Heart right ventricle (tissue), 16 donors: ENCODE measurements at regions not wholly inside any gene's neighbourhood (a gene's known extent, or its start where the extent isn't known, plus 50 kb on each side); places are given as distances from the start of the nearest gene placed in this dataset.

Experiments
- ATAC-seq, 8 donors: fragments of 200-7000 bp; cut with Tn5 transposase; one replicate each; pipeline ENCODE4 v1.9.1; 2020; ENCODE audit warnings: mild to moderate bottlenecking in 8 of 8, moderate library complexity in 8 of 8, moderate number of reproducible peaks in 1 of 8
- DNase-seq, 2 donors: peaks; one replicate each; pipeline ENCODE4 v3.0.0-alpha.2; 2020
- H3K27ac ChIP-seq, 10 donors: fragments of 200-600 bp; sonication (generic) in 2 of 10; one replicate each; pipeline versions ENCODE4 v1.5.0 to v1.8.0; 2020 to 2022; ENCODE audit warnings: mild to moderate bottlenecking in 3 of 10
- H3K27me3 ChIP-seq, 7 donors: fragments of 200-600 bp; one replicate each; pipeline ENCODE4 v1.8.0; 2021 to 2022; ENCODE audit warnings: mild to moderate bottlenecking in 2 of 7
- H3K36me3 ChIP-seq, 9 donors: fragments of 200-600 bp; sonication (generic) in 1 of 9; one replicate each; pipeline versions ENCODE4 v1.5.0 to v1.8.0; 2020 to 2022; ENCODE audit warnings: mild to moderate bottlenecking in 2 of 9
- H3K4me1 ChIP-seq, 9 donors: fragments of 200-600 bp; sonication (generic) in 1 of 9; one replicate each; pipeline versions ENCODE4 v1.5.0 to v1.8.0; 2020 to 2022; ENCODE audit warnings: mild to moderate bottlenecking in 4 of 9
- H3K4me3 ChIP-seq, 10 donors: fragments of 200-600 bp; sonication (generic) in 2 of 10; one replicate each; pipeline versions ENCODE4 v1.5.0 to v1.8.0; 2020 to 2022; ENCODE audit warnings: mild to moderate bottlenecking in 7 of 10, moderate library complexity in 2 of 10
- H3K9me3 ChIP-seq, 11 donors: fragments of 200-600 bp in 10 of 11; sonication (generic) in 2 of 11; one replicate each; pipeline versions ENCODE4 v1.5.0 to v1.8.0; 2013 to 2022; ENCODE audit warnings: mild to moderate bottlenecking in 2 of 11, control low read depth in 1 of 11, moderate library complexity in 1 of 11
- CTCF ChIP-seq, 9 donors: fragments of 200-600 bp; sonication (generic) in 2 of 9; IDR thresholded peaks; one replicate each; pipeline versions ENCODE4 v1.5.0 to v1.8.0; 2021 to 2022; ENCODE audit warnings: antibody characterized with exemption in 9 of 9, mild to moderate bottlenecking in 5 of 9, moderate library complexity in 1 of 9
- whole genome bisulfite sequencing, 2 donors: extraction: QIAGEN DNeasy Blood & Tissue Kit; methylation state at CpG; one replicate each; pipeline ENCODE4 v1.1.7; 2013; ENCODE audit warnings: inconsistent platforms in 1 of 2; 5-methylcytosine and 5-hydroxymethylcytosine counted together
- intact Hi-C, 10 donors: fragments of 100-400 bp; cut with DNase I; formaldehyde crosslinking; loops; one replicate each; pipeline versions ENCODE4 v1.11.1 to v1.14.2; 2022
- donor health status: Arrhythmogenic right ventricular cardiomyopathy.
- donor health status: ischemic (EF 13 %, LVEDD 7.1; RV severe dilation, severe dysfunction).
- donor health status: healthy with polysubstance abuse.
- donor health status: DM: no; HTN: yes; CAD: no.
- donor health status: DM: no; HTN: no; CAD: no.
- donor health status: ischemic (EF 25% LVEDD 6.9; RV normal size, moderate dysfunction).
- donor health status: ischemic (EF 25% LVEDD 5.7; RV mildly dilated, moderate dysfunction).
- donor health status: healthy.
- donor health status: DM: yes; HTN: yes; CAD: no.
- donor health status: Ischemic cardiomyopathy.
- donor health status: ischemic (EF 35%, LVEDD 5.7; RV mildly dilated, moderate dysfunction).
- donor health status: nonischemic (EF 11% LVEDD 7.7; RV severe dilation, severe dysfunction).
- donor health status: DM: yes; HTN: yes; CAD: no.
- donor health status: PGD.
- donor health status: ischemic (EF 29% LVEDD 5.4; RV normal size, mild dysfunction).
- donor health status: nonischemic (EF 23%, LVEDD 6.1; RV moderate dilation, normal function).

DNA sequence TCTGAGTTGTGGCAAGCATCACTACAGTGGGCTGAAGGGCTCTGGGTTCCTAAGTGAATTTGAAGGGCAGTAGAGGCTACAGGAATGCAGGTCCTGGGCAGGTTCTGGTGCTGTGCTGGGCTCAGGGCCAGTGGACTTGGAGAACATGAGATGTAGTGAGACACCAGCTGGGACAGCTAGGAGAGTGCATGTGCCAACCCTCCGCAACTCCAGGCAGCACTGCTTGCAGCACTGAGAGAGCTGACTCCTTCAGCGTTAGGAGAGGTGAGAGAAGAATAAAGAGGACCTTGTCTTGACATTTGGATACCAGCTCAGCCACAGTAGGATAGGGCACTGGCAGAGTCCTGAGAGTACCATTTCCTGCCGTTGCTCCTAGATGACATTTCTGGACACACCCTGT, 739.9 kb upstream of the PRR20A start:
- peak in 1 of 8 donors; percentile 39 for ATAC-seq
- 72 to 76% methylated on average over 3 of the region's 3 CpGs for WGBS, 2 donors

DNA sequence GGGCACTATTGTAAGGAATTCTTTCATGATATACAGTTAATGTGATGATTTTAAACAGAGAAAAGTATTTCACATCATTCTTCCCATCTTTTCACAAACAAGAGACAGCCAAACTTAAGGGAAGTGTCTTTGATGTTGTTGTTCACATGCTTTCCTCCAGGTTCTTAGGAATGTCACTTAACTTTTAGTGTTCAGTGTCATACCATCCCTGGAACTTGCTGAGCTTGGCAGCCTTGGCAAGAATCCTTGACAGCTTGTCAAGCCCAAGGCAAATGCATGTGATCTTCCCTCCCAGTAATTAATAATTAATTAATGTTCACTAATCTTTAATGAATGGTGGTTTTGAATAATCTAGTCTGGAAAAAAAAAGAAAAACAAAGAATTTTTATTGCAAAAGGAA, 727.9 kb upstream of the PRR20A start:
- Histone ChIP-seq H3K27ac (no peak overlapping the region), H3K4me1 (no peaks in the 10 kb centered on the region), H3K27me3 (no peaks in the 10 kb centered on the region), H3K9me3 (peaks cover 0 to 25% (median 5%) of the 10 kb centered on the region in 11 donors), H3K36me3 (no peaks in the 10 kb centered on the region), H3K4me3 (no peak overlapping the region)
- DNase-seq (no peak), ATAC-seq (no peak)
- TF ChIP-seq CTCF (IDR thresholded peaks at IDR 0.05) = no peak
- intact Hi-C loops = no loop called here

More for the DNA sequence above, 739.9 kb upstream of the PRR20A start:
- no peak for TF ChIP-seq CTCF (IDR thresholded peaks at IDR 0.05)
- intact Hi-C loops = no loop called here
- Histone ChIP-seq H3K4me1 (no peaks in the 10 kb centered on the region), H3K27me3 (no peaks in the 10 kb centered on the region), H3K9me3 (peaks cover 0 to 25% (median 0%) of the 10 kb centered on the region in 11 donors), H3K27ac (no peak overlapping the region), H3K36me3 (no peaks in the 10 kb centered on the region), H3K4me3 (no peak overlapping the region)
- DNase-seq = peak in 1 of 2 donors; percentile 13

GRCh38 chr13:56424246-56424645, 716.5 kb upstream of the PRR20A start:
- no peak for ATAC-seq
- 55 to 62% methylated on average over 3 of the region's 3 CpGs for WGBS, 2 donors
- Histone ChIP-seq H3K36me3 (no peaks in the 10 kb centered on the region), H3K27me3 (no peaks in the 10 kb centered on the region), H3K27ac (no peak overlapping the region), H3K9me3 (peaks cover 0 to 13% (median 0%) of the 10 kb centered on the region in 11 donors), H3K4me3 (no peak overlapping the region), H3K4me1 (no peaks in the 10 kb centered on the region)
- intact Hi-C loops = no loop called here
- no peak for TF ChIP-seq CTCF (IDR thresholded peaks at IDR 0.05)
- DNase-seq = no peak

- ATAC-seq (no peak), DNase-seq (no peak)
- Histone ChIP-seq H3K27ac (no peak overlapping the region), H3K27me3 (no peaks in the 10 kb centered on the region), H3K4me3 (no peak overlapping the region), H3K9me3 (peaks cover 0 to 31% (median 2%) of the 10 kb centered on the region in 11 donors), H3K36me3 (no peaks in the 10 kb centered on the region), H3K4me1 (no peaks in the 10 kb centered on the region)
- no peak for TF ChIP-seq CTCF (IDR thresholded peaks at IDR 0.05)
- intact Hi-C loops = no loop called here
- WGBS, 2 donors = 53 to 56% methylated on average over 7 of the region's 7 CpGs
These were observed 683.1 kb upstream of the PRR20A start for GRCh38 chr13:56457535-56458190.
